ENCODE measurements at regions not wholly inside any gene's neighbourhood (a gene's known extent, or its start where the extent isn't known, plus 50 kb on each side); places are given as distances from the start of the nearest gene placed in this dataset.

DNA sequence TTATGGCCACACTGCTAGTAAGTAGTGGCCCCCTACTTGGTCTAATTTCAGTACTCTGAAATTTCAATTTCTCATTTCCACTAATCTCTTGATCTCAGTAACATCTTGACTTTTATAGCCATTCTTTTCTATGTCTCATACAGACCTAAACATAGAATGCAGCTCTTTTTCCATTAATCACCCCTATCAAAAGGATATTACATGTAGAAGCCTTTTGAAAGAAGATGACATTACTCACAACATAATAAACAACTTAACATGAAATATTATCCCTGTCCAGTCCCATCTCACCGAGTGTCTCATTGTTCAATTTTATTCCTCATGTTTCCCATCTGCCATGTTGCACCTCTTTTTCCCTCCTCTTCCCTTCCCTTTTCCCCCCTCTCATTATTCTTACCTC, 81.1 kb upstream of the KLHL13 start:
- H3K4me3 ChIP-seq (ENCODE audit: low read depth, low read length): no peak overlapping the region
- TF ChIP-seq, protein P1, sequence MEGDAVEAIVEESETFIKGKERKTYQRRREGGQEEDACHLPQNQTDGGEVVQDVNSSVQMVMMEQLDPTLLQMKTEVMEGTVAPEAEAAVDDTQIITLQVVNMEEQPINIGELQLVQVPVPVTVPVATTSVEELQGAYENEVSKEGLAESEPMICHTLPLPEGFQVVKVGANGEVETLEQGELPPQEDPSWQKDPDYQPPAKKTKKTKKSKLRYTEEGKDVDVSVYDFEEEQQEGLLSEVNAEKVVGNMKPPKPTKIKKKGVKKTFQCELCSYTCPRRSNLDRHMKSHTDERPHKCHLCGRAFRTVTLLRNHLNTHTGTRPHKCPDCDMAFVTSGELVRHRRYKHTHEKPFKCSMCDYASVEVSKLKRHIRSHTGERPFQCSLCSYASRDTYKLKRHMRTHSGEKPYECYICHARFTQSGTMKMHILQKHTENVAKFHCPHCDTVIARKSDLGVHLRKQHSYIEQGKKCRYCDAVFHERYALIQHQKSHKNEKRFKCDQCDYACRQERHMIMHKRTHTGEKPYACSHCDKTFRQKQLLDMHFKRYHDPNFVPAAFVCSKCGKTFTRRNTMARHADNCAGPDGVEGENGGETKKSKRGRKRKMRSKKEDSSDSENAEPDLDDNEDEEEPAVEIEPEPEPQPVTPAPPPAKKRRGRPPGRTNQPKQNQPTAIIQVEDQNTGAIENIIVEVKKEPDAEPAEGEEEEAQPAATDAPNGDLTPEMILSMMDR (conservative IDR thresholded peaks at IDR 0.05; ENCODE audit: low read depth, low read length): no peak
- no peak for DNase-seq (ENCODE audit: low read depth)

DNA sequence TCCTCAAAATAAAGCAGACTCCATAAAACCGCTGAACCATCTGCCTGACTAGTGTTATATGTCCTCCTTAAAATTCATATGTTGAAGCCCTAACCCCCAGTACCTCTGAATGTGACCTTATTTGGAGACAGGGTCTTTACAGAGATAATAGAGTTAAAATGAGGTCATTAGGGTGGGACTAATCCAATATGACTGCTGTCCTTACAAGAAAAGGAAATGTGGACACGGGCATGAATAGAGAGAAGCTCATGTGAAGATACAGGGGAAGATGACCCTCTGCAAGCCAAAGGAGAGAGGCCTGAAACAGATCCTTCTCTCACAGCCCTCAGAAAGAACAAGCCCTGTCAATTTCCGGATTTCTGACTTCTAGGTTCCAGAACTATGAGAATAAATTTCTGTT, 82.0 kb upstream of the KLHL13 start:
- TF ChIP-seq, protein P1 (conservative IDR thresholded peaks at IDR 0.05; ENCODE audit: low read depth, low read length): no peak
- DNase-seq (ENCODE audit: low read depth): no peak
- no peak overlapping the region for H3K4me3 ChIP-seq (ENCODE audit: low read depth, low read length)

GRCh38 chrX:118199997-118200396, 83.4 kb upstream of the KLHL13 start:
- DNase-seq (ENCODE audit: low read depth): no peak
- no peak overlapping the region for H3K4me3 ChIP-seq (ENCODE audit: low read depth, low read length)
- TF ChIP-seq, protein P1 (conservative IDR thresholded peaks at IDR 0.05; ENCODE audit: low read depth, low read length): no peak

- TF ChIP-seq, protein P1 (conservative IDR thresholded peaks at IDR 0.05; ENCODE audit: low read depth, low read length): no peak
- DNase-seq (ENCODE audit: low read depth): no peak
- no peak overlapping the region for H3K4me3 ChIP-seq (ENCODE audit: low read depth, low read length)
These were observed 89.1 kb upstream of the KLHL13 start for GRCh38 chrX:118205421-118206395.

GRCh38 chrX:118207831-118208453, 91.3 kb upstream of the KLHL13 start:
- H3K4me3 ChIP-seq (ENCODE audit: low read depth, low read length): no peak overlapping the region
- no peak for DNase-seq (ENCODE audit: low read depth)

GRCh38 chrX:118208481-118208880, 91.9 kb upstream of the KLHL13 start:
- TF ChIP-seq, protein P1 (conservative IDR thresholded peaks at IDR 0.05; ENCODE audit: low read depth, low read length): no peak
- DNase-seq (ENCODE audit: low read depth): no peak
- no peak overlapping the region for H3K4me3 ChIP-seq (ENCODE audit: low read depth, low read length)

More at GRCh38 chrX:118207831-118208453, 91.3 kb upstream of the KLHL13 start:
- TF ChIP-seq, protein P1 (conservative IDR thresholded peaks at IDR 0.05; ENCODE audit: low read depth, low read length): no peak

Data from epithelial cell of proximal tubule (primary cell).